ENCODE measurements at regions not wholly inside any gene's neighbourhood (a gene's known extent, or its start where the extent isn't known, plus 50 kb on each side); places are given as distances from the start of the nearest gene placed in this dataset.

DNA sequence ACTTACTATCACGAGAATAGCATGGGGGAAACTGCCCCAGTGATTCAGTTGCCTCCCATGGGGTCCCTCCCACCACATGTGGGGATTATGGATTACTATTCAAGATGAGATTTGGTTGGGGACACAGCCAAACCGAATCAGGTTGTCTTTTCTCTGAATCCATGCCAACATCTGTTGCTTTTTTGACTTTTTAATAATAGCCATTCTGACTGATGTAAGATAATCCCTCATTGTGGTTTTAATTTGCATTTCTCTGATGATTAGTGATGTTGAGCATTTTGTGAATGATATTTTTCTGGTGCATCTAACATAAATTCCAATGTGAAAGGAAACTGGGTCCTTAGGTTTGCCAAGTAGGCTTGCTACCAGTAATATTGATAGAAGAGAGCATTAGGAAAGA lies 69.0 kb upstream of the ARHGAP21 start:
- Histone ChIP-seq H4K20me1 (ENCODE audit: insufficient read depth, low read length) (no peaks in the 10 kb centered on the region), H3K36me3 (replicated peaks in 1 of 2; ENCODE audit: control insufficient read depth in 1 of 2, insufficient read depth in 2 of 2, low read length in 2 of 2) (no peaks in the 10 kb centered on the region), H3K27ac (ENCODE audit: extremely low read length, insufficient read depth, low read length) (no peak overlapping the region), H3K4me1 (ENCODE audit: insufficient read depth, low read length) (no peaks in the 10 kb centered on the region), H3K4me2 (ENCODE audit: low read depth, low read length) (no peak overlapping the region), H2AFZ (ENCODE audit: low read length) (no peak overlapping the region), H3K9ac (ENCODE audit: insufficient read depth, low read depth, low read length) (no peak overlapping the region), H3K9me3 (ENCODE audit: low read length) (no peaks in the 10 kb centered on the region), H3K4me3 (replicated peaks in 1 of 3; ENCODE audit: insufficient read depth in 1 of 3, low read depth in 2 of 3, low read length in 3 of 3) (no peak overlapping the region), H3K79me2 (ENCODE audit: insufficient read depth, low read length) (no peaks in the 10 kb centered on the region), H3K27me3 (ENCODE audit: control insufficient read depth in 1 of 2, insufficient read depth in 2 of 2, low read length in 2 of 2) (no peaks in the 10 kb centered on the region; a peak in 1 of 5 replicates)
- no TSS peak for BruUV-seq (replicated peaks)
- intact Hi-C loops (cut with micrococcal nuclease; ENCODE audit: unreplicated experiment) (no loop called here), in situ Hi-C loops (cut with HindIII; ENCODE audit: extremely low pct_ligation_motif_present, low pct_unique_long_range_greater_than_20kb) (no loop called here)
- CTCF ChIA-PET (ENCODE audit: low intra/inter-chr PET ratio, low total read pairs) = no interaction called here
- POLR2A ChIA-PET = no interaction called here
- TF ChIP-seq HMGA1 (CRISPR knock-in tag; conservative IDR thresholded peaks at IDR 0.05) (no peak), ELF4 (CRISPR knock-in tag; IDR thresholded peaks at IDR 0.05; ENCODE audit: borderline replicate concordance) (no peak), ZFAT (CRISPR knock-in tag; conservative IDR thresholded peaks at IDR 0.05) (no peak), ZNF337 (CRISPR knock-in tag; IDR thresholded peaks at IDR 0.05; ENCODE audit: borderline replicate concordance, low read depth) (no peak), ZNF772 (CRISPR knock-in tag; IDR thresholded peaks at IDR 0.05) (no peak), POLR2AphosphoS5 (IDR thresholded peaks at IDR 0.05; ENCODE audit: low read depth, low read length) (no peak), HOXA3 (CRISPR knock-in tag; IDR thresholded peaks at IDR 0.05) (no peak)
- WGBS (ENCODE audit: low lambda C conversion rate) = 0% methylated on average over 2 of the region's 2 CpGs
- no peak for ATAC-seq
- no peak for FAIRE-seq
- DNase-seq (ENCODE audit: low spot score) = no peak

DNA sequence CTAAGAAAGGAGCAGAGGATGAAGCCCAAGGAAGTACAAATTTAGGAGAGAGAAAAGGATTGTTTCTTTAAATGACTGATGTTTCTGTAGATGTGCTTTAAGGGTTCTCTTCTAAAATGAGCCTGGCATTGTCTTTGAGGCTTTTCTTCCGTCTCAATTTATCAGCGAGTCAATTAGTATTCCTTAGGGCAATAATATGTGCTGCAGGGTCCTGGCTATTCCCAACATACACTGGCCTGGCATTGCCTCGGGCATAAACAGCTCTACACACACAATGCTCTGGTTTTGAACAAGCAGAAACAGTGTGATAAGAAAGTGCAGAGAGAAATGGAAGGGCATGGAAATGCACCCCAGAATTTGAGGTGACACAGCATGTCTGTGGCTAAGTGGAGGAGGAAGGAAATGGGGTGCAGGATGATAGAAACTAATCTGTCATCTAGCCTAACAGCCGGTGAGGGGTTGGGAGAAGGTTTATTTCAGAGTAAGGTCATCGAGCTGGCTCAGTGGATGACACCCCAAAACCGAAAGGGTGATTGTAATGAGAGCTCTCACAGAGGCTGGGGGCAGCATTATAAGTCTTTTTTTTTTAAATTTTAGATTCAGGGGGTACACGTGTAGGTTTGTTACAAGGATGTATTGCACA lies 67.5 kb upstream of the ARHGAP21 start:
- Histone ChIP-seq H3K36me3 (replicated peaks in 1 of 2; ENCODE audit: control insufficient read depth in 1 of 2, insufficient read depth in 2 of 2, low read length in 2 of 2) (no peaks in the 10 kb centered on the region), H3K9me3 (ENCODE audit: low read length) (no peaks in the 10 kb centered on the region), H3K27me3 (ENCODE audit: control insufficient read depth in 1 of 2, insufficient read depth in 2 of 2, low read length in 2 of 2) (no peaks in the 10 kb centered on the region; a peak in 1 of 5 replicates), H2AFZ (ENCODE audit: low read length) (no peak overlapping the region), H3K79me2 (ENCODE audit: insufficient read depth, low read length) (no peaks in the 10 kb centered on the region), H3K4me1 (ENCODE audit: insufficient read depth, low read length) (no peaks in the 10 kb centered on the region), H4K20me1 (ENCODE audit: insufficient read depth, low read length) (no peaks in the 10 kb centered on the region), H3K4me3 (replicated peaks in 1 of 3; ENCODE audit: insufficient read depth in 1 of 3, low read depth in 2 of 3, low read length in 3 of 3) (no peak overlapping the region), H3K27ac (ENCODE audit: extremely low read length, insufficient read depth, low read length) (no peak overlapping the region), H3K4me2 (ENCODE audit: low read depth, low read length) (no peak overlapping the region), H3K9ac (ENCODE audit: insufficient read depth, low read depth, low read length) (no peak overlapping the region)
- DNase-seq (ENCODE audit: low spot score) = no peak
- TF ChIP-seq, protein P1, sequence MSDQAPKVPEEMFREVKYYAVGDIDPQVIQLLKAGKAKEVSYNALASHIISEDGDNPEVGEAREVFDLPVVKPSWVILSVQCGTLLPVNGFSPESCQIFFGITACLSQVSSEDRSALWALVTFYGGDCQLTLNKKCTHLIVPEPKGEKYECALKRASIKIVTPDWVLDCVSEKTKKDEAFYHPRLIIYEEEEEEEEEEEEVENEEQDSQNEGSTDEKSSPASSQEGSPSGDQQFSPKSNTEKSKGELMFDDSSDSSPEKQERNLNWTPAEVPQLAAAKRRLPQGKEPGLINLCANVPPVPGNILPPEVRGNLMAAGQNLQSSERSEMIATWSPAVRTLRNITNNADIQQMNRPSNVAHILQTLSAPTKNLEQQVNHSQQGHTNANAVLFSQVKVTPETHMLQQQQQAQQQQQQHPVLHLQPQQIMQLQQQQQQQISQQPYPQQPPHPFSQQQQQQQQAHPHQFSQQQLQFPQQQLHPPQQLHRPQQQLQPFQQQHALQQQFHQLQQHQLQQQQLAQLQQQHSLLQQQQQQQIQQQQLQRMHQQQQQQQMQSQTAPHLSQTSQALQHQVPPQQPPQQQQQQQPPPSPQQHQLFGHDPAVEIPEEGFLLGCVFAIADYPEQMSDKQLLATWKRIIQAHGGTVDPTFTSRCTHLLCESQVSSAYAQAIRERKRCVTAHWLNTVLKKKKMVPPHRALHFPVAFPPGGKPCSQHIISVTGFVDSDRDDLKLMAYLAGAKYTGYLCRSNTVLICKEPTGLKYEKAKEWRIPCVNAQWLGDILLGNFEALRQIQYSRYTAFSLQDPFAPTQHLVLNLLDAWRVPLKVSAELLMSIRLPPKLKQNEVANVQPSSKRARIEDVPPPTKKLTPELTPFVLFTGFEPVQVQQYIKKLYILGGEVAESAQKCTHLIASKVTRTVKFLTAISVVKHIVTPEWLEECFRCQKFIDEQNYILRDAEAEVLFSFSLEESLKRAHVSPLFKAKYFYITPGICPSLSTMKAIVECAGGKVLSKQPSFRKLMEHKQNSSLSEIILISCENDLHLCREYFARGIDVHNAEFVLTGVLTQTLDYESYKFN (CRISPR knock-in tag; conservative IDR thresholded peaks at IDR 0.05) = no peak
- no peak for TF ChIP-seq RARG (CRISPR knock-in tag; IDR thresholded peaks at IDR 0.05; ENCODE audit: low read depth)
- TF ChIP-seq, protein P2, sequence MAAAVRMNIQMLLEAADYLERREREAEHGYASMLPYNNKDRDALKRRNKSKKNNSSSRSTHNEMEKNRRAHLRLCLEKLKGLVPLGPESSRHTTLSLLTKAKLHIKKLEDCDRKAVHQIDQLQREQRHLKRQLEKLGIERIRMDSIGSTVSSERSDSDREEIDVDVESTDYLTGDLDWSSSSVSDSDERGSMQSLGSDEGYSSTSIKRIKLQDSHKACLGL (CRISPR knock-in tag; IDR thresholded peaks at IDR 0.05) = no peak
- intact Hi-C loops (cut with micrococcal nuclease; ENCODE audit: unreplicated experiment) = no loop called here
- in situ Hi-C loops (cut with HindIII; ENCODE audit: extremely low pct_ligation_motif_present, low pct_unique_long_range_greater_than_20kb) = no loop called here
- WGBS (ENCODE audit: low lambda C conversion rate) = 10% methylated on average over 7 of the region's 7 CpGs
- no peak for FAIRE-seq
- BruUV-seq (replicated peaks) = no TSS peak
- ChIA-PET POLR2A (no interaction called here), CTCF (ENCODE audit: low intra/inter-chr PET ratio, low total read pairs) (no interaction called here)
- no peak for ATAC-seq
